Astrocyte of the cerebellum (primary cell): ENCODE measurements at regions not wholly inside any gene's neighbourhood (a gene's known extent, or its start where the extent isn't known, plus 50 kb on each side); places are given as distances from the start of the nearest gene placed in this dataset.

Experiments used
- DNase-seq: peaks from one replicate; pipeline ENCODE4 v3.0.0-alpha.2; 2011; ENCODE audit warnings: low read depth
- H3K4me3 ChIP-seq: 2 replicates; pipeline ENCODE4 v1.5.1; 2011; ENCODE audit warnings: mild to moderate bottlenecking, low read depth, low read length, moderate library complexity
- in situ Hi-C: cut with HindIII; loops from 2 replicates; pipeline ENCODE4 v1.10.0; 2017; ENCODE audit warnings: low sequenced_read_pairs
- TF ChIP-seq, protein P1 (sequence below): IDR thresholded peaks from 2 replicates; pipeline ENCODE4 v1.5.1; 2012; ENCODE audit warnings: low read length, low read depth, moderate library complexity, mild to moderate bottlenecking; ENCODE audit errors: missing control alignments

GRCh38 chr3:141418751-141419150, 50.4 kb downstream of the ZBTB38 start:
- DNase-seq, result no peak
- TF ChIP-seq, protein P1, sequence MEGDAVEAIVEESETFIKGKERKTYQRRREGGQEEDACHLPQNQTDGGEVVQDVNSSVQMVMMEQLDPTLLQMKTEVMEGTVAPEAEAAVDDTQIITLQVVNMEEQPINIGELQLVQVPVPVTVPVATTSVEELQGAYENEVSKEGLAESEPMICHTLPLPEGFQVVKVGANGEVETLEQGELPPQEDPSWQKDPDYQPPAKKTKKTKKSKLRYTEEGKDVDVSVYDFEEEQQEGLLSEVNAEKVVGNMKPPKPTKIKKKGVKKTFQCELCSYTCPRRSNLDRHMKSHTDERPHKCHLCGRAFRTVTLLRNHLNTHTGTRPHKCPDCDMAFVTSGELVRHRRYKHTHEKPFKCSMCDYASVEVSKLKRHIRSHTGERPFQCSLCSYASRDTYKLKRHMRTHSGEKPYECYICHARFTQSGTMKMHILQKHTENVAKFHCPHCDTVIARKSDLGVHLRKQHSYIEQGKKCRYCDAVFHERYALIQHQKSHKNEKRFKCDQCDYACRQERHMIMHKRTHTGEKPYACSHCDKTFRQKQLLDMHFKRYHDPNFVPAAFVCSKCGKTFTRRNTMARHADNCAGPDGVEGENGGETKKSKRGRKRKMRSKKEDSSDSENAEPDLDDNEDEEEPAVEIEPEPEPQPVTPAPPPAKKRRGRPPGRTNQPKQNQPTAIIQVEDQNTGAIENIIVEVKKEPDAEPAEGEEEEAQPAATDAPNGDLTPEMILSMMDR, result no peak
- in situ Hi-C loops, result no loop called here
- H3K4me3 ChIP-seq, result no peak overlapping the region

DNA sequence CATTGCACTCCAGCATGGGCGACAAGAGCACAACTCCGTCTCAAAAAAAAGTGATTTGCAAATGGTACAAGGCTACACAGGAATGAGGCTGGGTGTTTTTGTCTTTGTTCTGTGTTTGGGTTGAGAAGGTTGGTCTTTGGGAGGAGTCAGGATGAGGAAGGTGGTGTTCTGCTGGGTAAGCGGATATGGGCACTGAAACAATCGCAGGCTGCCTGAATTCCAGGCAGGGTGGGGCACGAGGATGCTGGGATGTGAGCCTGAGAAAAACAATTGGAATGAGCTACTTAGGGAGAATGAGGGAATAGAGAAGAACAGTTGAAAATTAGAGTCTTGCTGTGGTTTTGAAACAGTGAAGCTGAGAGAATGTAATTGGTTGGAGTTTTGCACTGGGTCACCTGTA, 51.6 kb downstream of the ZBTB38 start:
- in situ Hi-C loops, result loop anchor here (5.0 kb wide), 1 partner anchor 38 kb away; no protein-coding TSS in a partner anchor
- no peak for DNase-seq
- TF ChIP-seq, protein P1, result no peak

GRCh38 chr3:141421186-141421585, 52.9 kb downstream of the ZBTB38 start:
- in situ Hi-C loops, result loop anchor here (5.0 kb wide), 1 partner anchor 39 kb away; no protein-coding TSS in a partner anchor
- no peak for DNase-seq
- TF ChIP-seq, protein P1, result no peak
- H3K4me3 ChIP-seq, result no peak overlapping the region

More for the DNA sequence above, 51.6 kb downstream of the ZBTB38 start:
- H3K4me3 ChIP-seq, result no peak overlapping the region

GRCh38 chr3:141421639-141422319, 53.5 kb downstream of the ZBTB38 start:
- DNase-seq, result no peak
- TF ChIP-seq, protein P1, result no peak
- no peak overlapping the region for H3K4me3 ChIP-seq
- in situ Hi-C loops, result loop anchor here (5.0 kb wide), 1 partner anchor 39 kb away; no protein-coding TSS in a partner anchor

- no peak for DNase-seq
- in situ Hi-C loops, result loop anchor here (5.0 kb wide), 1 partner anchor 41 kb away; no protein-coding TSS in a partner anchor
- TF ChIP-seq, protein P1, result no peak
- no peak overlapping the region for H3K4me3 ChIP-seq
These were observed 54.8 kb downstream of the ZBTB38 start for GRCh38 chr3:141422961-141423582.

DNA sequence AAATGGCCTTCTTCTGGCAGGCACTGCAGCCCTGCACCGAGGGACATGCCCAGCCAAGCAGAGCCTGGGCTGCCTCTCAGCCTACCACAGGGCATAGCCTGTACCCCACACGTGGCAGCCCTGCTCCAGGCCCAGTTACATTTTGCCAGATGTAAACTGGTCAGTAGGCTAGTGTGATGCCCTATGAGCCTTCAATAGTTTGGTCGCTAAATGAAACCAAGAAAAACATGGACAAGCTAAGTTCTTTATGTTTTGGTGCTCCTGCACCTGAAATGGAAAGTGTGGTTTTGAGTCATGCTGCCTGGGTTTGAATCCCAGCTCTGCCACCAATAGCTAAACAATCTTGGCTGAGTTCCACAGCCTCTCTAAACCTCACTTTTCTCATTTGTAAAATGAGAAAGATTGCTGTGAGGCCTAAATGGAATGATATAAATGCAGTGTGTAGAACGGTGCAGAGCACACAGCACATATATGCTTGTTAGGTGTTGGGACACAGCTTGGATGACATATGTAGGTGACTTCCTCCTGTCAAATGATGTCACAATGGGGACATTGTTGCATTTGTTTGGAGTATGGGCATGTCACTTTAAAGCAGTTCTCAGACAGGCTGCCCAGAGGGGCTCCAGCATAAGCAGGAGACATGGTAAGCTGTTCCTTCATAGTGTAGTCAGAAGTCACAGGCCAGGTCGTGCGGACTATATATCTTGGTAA, 57.4 kb downstream of the ZBTB38 start:
- no peak for DNase-seq
- in situ Hi-C loops, result no loop called here

More for the DNA sequence above, 57.4 kb downstream of the ZBTB38 start:
- H3K4me3 ChIP-seq, result no peak overlapping the region
- TF ChIP-seq, protein P1, result no peak
